ENCODE measurements at regions not wholly inside any gene's neighbourhood (a gene's known extent, or its start where the extent isn't known, plus 50 kb on each side); places are given as distances from the start of the nearest gene placed in this dataset.
A peak's percentile ranks its signal among the peaks of the same experiment; 100 is the strongest.

DNA sequence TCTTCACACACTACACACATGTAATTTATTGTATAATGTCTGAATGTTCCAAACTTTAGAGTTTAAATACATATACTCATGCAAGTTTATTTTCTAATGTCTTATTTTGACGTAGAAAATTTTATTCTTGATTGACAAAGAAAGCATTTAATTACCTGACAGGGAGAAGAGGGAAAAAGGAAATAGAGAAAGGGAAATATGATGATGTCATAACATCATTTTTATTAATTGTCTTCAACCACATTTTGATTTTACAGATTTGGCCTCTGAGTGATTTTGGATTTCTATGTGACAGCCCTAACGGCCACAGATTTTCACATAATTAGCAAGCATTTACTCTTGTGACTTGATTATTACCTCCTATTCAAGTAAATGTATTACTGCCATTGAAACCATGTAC is 106.1 kb upstream of the FSTL4 start:
- no peak for FAIRE-seq
- no peak for DNase-seq (ENCODE audit: insufficient read length, low spot score)

DNA sequence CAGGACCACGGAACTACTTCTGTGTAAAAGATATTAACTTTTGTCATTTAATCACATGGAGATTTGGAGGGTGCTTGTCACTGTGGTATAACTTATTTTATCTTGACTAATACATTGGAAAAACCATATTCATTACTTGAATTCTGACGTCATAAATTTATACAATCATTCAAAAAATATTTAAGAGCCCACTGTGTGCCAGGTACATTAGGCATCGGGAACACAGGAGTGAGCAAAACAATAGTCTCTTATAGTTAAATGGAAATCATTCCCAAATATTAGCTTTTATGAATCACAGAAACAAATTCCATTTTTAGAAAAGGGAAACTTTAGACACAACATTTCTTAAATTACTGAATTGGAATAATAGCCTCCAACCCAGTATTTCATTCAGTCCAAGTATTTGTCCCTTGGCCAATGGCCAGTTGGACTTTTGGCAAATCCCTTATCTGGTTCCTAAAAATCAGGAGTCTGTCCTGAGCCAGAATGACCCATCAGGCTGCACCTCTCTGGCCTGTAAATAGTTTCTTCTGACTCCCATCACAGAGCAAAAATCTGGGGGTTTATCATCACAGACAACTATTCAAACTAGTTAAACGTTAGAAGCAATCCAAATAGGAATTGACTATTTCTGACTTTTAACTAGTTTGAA is 104.3 kb upstream of the FSTL4 start:
- FAIRE-seq: no peak

DNA sequence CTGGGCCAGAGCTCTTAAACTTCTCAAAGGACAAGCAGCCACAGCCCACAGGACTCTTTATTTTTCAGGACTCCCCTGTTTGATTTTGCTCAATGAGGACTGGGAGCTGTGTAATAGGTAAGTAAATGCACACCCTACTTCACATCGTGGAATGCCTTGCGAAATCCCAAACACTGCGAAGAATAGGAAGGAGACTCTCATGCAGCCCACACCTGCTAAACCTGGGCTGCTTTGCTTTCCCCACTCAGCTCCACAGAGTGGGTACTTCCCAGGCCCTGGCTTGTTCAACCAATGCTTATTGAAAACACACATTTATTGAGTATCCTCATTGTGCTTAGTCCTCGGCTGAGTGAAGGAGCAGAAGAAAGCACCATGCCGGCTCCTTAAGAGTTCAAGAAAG is 103.3 kb upstream of the FSTL4 start:
- no peak for FAIRE-seq
- DNase-seq (ENCODE audit: insufficient read length, low spot score): no peak

More for the DNA sequence above, 104.3 kb upstream of the FSTL4 start:
- DNase-seq (ENCODE audit: insufficient read length, low spot score): no peak

DNA sequence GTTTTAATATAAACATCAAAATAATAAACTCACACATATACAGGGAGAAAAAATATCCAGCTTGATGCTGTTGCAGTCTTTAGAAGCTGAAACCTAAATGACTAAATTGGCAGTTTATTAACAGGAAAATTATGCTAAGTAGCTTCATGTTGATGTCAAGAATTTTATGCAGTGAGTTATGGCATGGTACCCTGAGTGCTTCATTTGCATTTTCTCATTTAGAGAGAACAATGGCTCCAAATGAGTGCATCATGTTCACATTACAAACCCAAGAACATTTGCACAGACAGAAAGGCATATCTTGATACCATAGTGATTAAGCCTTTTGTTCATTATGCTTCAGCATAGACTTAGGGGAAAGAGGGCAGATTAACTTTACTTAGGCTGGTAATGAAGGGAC is 102.9 kb upstream of the FSTL4 start:
- FAIRE-seq: no peak
- DNase-seq (ENCODE audit: insufficient read length, low spot score): no peak

DNA sequence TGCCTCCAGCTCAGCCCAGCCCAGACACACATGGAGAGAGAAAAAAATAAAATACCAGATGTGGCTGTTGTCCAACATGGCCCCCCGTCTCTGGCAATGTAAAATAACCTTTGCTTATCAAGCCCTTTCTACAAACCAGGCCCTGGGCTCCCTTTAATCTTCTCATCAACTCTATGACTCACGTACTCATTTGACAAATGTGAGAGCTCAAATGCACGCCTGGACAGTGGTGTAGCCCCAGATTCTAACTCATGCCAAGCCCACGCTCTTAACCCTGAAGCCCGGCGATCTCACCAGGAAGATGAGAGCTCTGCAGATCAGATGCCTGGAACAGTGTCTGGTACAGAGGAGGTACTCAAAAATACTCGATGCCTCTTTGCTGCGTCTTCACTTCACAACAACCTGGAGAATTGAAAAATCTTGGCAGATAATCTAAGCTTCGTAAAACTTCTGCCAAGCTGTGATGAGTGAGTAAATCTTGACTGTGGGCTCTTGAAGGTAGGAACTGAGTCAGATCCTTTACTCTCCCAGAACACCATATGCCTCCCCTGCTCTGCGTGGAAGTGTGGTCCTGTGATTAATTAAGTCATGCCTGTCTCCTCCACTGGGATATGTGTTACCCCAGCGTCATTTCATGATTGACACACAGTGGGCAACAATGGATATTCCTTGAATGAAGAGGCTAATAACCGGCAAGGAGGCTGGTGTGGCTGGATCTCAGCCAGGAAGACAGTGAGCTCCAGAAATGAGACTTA is 102.0 kb upstream of the FSTL4 start:
- DNase-seq (ENCODE audit: insufficient read length, low spot score): no peak
- FAIRE-seq: no peak

DNA sequence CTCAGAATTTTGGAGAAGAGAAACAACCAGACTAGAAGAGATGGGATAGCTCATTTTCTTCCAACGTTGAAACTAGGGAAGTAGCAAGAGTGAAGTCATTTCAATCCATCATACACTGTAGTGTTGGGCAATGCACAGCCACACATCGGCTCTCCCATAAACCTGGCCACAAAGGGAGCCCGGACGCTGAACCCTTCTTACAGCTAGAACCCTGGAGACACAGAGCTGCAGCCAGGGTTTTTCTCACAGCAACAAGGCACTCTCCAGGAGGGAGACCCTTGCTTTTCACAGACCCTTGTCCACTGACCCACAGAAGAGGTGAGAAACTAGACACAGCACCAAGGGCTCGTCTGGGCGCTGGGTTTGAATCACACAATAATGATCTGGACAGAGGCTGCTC is 101.4 kb upstream of the FSTL4 start:
- FAIRE-seq (no peak), DNase-seq (ENCODE audit: insufficient read length, low spot score) (no peak)

DNA sequence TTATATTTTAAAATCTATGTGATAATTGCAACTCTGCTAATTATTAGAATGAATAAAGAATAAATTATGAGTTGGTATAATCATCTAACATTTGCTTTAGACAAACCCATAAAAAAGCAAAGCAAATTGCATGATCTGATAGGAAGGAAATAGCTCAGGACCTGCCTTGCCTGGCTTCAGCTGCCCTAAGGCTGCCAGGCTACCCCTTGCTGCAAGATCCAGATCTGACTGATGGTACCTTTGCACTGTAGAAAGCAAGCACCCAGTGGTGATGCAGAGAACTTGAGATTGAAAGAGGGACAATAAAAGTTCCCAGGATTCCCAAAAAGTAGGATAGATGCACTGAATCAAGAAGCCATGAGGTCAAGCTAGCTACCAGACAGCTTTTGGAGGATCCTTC is 100.9 kb upstream of the FSTL4 start:
- FAIRE-seq (no peak), DNase-seq (ENCODE audit: insufficient read length, low spot score) (no peak)

DNA sequence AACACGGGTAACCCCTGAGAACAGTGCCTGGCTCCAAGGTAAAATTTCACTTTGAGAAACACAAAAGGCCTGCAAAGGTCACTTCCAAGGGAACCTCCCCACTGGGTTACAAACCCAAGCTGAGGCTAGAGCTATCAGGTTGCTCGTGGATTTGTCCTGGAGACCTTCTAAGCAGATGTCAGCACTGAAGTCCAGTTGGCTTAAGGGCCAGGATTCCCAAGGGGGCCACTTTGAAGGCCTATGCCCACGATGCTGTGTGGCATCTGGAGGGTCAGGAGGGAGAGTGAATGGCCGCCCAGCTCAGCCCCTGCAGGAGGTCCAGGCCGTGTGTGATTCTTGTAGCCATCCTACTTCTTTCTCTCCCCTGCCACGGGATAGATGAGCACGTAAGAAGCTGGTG is 100.2 kb upstream of the FSTL4 start:
- DNase-seq (ENCODE audit: insufficient read length, low spot score) (no peak), FAIRE-seq (no peak)

DNA sequence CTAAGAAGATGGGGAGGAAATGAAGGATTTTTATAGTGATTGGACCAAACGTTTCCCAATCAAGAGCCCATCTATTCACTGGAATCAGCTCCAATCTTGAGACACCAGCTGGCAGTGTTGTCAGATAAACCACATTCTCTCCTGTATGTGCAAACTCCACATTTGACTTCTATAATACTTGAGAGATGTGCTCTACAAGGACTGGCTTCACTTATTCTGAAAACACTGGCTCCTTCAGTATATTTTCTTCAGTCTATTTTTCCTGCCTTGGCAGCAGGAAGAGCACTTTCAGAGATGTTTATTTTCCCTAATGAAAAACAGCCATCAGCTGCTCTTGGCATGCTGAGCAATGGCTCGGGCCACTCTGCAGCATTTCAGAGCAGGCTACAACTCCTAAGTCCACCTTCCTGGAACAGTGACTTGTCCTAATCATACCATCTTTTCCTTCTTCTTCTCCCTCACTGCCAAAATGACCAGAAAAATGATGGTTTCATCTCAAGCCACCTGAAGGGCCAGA is 96.9 kb upstream of the FSTL4 start:
- no peak for FAIRE-seq
- DNase-seq (ENCODE audit: insufficient read length, low spot score): no peak

DNA sequence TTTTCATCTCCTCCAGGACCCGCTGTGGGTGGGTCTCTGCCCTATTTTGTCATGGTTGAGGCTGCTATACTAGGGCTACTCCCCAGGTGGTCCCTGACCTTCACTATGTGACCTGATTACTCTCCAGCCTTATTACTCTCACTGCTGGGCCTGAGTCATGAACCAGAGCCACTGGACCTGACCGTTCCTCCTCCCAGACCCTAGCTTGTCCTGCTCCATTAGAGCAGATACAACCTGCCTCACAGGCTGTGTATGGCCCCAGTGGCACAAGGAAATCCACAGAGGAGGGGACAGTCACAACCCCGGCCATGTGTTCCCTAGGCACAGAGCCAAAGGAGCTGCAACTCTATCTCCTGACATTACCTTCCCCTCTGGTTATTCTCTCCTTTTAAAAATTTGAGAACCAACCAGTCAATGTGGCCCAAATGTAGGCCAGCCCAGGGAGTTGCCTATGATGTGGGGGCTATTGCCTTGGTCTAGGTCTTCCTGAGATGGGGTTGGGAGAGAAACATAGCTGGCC is 96.0 kb upstream of the FSTL4 start:
- DNase-seq (ENCODE audit: insufficient read length, low spot score) (no peak), FAIRE-seq (no peak)

DNA sequence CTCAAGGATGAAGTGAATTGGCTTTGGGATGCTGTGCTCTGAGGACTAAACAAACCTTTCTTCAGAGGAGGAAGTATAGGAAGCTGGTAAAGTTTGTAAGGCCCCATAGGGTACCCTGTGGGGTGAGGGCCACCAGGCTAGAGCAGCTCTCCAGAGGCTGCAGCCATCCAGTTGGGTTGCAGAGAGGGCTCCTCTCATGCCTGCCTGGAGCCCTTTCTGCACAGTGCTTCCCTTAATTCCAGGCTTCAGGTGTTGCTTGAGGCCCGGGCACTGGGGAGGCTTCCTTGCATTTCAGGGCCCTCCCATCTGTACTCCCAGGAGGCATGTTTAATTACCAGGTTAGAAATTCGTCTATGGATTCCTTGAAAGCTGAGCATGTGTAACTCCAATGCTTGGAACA is 95.3 kb upstream of the FSTL4 start:
- no peak for DNase-seq (ENCODE audit: insufficient read length, low spot score)
- FAIRE-seq: no peak

DNA sequence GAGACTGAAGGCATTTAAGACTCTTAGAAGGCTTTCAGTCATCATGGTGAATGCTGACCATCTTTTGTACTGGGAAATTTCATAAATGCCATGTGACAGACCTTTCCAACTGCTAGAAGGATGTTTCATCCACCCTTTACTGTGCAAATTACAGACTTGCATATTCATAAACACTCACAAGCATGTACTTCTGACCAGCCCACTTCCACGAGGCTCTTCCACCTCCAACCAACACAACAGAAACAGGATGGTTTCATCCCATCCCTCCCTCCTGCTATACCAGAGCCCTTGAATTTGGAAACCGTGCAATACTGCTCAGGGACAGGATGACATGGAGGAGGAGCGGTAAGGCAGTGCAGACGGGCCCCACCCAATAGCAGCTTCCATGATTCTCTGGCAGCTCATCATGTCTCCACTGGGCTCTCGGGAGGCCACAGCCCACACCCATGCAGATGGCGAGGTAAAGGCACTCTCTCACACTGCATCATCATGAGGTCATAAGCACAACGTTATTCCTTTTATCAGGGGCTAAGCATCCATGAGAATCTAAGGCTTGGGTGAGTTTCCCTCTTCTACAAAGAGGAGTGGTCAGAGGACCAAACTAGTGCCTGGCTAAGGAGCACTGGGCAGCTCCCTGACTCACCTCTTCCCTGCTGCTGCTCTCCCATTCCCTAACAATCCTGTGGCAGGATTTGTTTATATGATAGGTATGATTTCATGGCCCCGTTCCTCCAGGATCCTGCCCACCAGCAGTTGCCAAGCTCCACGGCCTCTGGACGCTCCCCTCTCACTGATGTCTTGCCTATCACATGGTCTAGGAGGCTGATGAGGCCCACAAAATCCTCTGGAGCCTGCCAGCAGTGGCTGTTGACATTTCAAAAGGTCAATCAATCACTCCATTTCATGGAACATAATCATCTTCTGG is 94.4 kb upstream of the FSTL4 start:
- FAIRE-seq: no peak
- no peak for DNase-seq (ENCODE audit: insufficient read length, low spot score)

DNA sequence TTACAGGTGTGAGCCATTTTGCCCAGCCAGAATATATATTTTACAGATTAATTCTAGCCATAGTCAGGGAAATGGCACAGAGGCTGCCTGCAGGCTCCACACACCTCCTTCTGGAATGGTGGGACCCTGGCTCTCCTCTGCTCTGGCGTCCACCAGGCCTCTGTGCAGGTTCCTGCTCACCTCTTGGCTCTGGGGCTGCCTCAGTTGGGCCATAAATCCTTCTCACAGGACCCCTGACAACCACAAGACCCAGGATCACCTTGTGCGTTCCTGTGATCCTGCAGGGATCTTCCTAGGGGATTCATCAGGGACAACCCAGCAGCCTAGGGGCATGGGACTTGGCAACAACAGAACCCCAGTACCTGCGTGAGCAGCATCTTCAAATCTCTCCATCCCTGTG is 93.0 kb upstream of the FSTL4 start:
- FAIRE-seq (no peak), DNase-seq (ENCODE audit: insufficient read length, low spot score) (no peak)

DNA sequence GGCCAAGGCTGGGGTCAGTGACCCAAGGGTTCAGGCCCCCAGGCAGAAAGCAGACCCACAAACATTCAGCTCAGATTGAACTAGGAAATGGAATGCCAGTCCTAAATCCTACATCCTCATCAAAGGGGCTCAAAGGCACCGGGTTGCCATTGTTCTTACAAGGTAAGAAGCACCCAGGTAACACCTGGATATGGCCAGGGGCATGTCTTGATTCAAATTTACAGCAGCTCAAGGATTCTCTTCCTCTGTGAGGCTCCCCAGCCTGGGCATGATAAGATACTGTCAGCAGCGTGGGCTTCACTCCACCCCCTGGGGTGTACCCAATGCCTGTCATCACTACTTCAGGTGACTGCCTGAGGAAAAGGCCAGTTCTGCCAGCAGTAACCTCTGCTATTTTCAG is 92.1 kb upstream of the FSTL4 start:
- no peak for DNase-seq (ENCODE audit: insufficient read length, low spot score)
- FAIRE-seq: no peak

DNA sequence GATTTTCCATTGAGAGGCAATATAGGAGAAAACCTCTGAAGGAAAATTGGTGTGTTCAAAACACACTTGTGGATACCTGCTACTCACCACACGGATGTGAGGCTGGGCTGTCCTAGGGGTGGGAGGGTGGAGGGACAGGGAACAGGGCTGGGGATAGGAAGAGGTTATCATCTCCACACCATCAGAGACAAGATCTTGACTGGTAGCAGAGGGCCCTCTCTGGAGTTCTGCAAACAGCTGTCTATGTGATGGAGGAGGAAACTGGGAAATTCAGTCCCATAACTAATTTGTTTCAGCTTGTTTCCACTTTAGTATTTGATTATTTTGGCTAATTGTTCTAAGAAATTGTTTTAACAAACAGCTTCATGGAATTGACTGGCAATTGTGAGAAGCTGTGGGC is 91.6 kb upstream of the FSTL4 start:
- FAIRE-seq: no peak
- DNase-seq (ENCODE audit: insufficient read length, low spot score): no peak

DNA sequence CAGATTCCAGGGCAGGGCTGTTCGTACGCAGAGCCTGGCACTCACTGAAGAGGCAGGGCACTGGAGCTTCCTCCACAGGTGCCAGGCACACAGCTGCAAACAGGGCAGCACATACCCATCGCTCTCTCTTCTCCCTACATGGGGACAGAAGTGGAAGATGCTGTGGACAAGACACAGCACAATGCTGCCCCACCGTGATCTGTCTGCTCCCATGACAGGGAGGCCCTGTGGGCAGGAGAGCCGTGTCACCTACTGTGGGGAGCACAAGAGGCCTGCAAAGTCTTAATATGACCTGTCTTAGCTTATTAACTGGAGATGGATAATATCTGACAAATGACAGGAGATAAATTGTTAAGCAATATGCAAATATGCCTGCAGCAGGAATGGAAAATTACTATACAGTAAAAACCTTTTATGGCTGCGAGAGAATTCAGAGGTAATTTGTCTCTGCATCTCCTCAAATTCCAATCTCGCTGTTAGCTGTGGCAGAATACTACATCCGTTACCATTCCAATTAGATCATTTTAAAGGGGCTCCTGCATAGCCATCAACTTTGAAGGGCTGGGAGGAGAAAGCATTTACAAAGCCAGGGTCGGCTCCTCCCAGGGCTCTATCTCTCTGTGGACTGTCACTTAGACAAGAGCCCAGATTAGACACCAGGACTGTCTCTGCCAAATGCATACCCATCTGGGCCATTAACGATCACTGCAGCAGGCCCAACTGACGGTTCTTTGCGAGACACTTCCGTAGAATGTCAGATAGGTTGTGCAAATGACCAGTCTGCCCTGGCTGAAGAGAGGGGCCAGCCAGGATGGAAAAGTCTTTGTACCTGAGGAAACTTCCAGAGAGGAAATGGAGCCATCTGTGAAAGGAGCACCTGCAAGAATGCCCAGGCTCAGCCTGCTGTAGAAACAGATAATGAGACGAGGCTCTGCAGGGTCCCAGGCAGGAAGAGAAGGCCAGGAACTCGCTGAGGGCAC is 90.7 kb upstream of the FSTL4 start:
- no peak for FAIRE-seq
- no peak for DNase-seq (ENCODE audit: insufficient read length, low spot score)

DNA sequence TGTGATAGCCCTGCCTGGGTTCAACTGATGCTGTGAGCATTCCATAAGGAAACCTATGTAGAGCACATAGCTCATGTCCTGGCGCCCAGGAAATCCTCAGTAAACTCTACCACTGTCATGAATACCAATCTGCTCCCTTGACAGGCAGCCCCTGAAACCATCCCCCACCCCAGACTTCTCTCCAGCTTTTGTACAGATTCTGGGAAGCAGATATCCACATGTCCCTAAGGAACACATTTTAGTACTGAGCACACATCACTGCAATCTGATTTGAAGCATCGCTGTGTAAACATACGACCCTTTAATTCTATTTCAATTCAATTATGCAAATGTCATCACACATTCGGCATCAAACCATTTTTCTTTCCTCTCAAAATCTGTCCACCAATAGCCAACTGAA is 89.5 kb upstream of the FSTL4 start:
- FAIRE-seq: no peak
- no peak for DNase-seq (ENCODE audit: insufficient read length, low spot score)

DNA sequence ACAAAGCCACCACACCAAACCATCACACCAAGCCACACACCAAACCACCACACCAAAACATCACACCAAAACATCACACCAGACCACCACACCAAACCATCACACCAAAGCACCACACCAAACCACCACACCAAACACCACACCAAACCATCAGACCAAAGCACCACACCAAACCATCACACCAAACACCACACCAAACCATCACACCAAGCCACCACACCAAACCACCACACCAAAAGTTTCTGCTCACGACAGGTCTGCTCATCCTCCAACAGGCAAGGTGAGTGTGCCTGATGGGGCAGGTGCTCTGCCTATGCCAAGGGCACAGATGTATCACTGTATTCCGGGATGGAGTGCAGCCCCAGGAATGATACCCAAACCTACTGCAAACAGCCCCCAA is 87.9 kb upstream of the FSTL4 start:
- no peak for DNase-seq (ENCODE audit: insufficient read length, low spot score)
- FAIRE-seq: peak; percentile 65

DNA sequence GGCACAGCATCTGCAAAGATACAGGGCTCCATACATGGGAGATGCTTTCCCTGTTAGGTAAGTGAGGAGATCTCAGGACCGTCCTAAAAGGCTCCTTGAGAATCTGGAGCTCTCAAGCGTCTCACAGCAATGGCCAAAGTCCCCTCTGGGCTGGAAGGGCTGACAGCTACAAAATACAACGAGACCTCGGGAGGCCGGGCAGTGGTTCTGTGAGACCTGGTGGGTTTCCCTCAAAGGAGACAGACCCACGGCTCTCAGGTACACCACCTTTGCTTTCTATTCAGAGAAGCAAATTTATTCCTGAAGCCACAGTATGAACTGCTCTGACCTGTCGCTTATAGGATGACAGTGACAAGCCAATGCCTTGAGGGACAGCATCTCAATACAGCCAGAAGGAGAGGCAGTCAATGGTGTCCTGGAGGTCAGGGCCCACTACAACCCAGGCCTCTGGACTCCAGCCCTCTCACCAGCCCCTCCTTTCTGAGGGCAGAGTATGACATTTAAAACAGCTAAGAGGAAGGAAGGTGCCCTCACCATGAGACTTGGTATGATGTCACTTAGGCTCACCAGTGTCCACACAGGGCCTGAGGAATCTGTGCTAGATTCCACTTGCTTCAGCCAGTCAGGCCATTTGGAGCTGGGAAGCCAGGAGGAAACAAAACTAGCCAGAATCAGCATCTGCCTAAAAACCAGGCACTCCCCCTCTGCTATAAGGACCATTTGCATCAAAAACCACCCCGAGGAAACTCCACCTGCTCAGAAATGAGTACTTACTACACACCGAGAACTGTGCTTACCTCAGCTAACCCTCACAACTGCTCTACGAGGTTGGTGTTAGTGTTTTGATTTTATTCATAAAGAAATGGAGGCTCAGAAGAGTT is 86.5 kb upstream of the FSTL4 start:
- DNase-seq (ENCODE audit: insufficient read length, low spot score) (no peak), FAIRE-seq (no peak)
